ENCODE measurements at regions not wholly inside any gene's neighbourhood (a gene's known extent, or its start where the extent isn't known, plus 50 kb on each side); places are given as distances from the start of the nearest gene placed in this dataset.
A peak's percentile ranks its signal among the peaks of the same experiment; 100 is the strongest.

DNA sequence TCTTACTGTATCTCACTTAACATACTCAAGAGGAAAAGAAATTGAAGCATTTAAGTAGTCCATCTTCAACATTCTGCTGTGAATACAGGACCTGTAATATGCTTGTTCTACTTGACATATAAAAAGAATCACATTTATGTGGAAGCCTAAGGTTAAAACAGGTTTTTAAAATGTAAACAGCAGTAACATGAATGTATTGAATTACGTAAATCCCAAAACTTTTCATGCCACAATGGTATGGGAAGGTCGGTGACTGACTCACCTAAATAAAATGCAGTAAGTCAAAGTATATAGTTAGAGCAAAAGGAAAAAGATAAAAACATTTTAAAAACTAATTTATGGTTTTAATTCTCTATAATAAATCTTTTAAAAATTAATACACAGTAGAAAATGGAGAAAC, 115.7 kb upstream of the TJP1 start:
- DNase-seq = no peak
- no peak for ATAC-seq
- Mint-ChIP-seq H3K27me3 (ENCODE audit: low read depth) (peaks cover 13% of the 10 kb centered on the region), H3K9me3 (no peaks in the 10 kb centered on the region), H3K4me3 (no peak overlapping the region), H3K36me3 (ENCODE audit: insufficient read depth) (no peaks in the 10 kb centered on the region), H3K4me1 (ENCODE audit: low read depth) (no peaks in the 10 kb centered on the region)

DNA sequence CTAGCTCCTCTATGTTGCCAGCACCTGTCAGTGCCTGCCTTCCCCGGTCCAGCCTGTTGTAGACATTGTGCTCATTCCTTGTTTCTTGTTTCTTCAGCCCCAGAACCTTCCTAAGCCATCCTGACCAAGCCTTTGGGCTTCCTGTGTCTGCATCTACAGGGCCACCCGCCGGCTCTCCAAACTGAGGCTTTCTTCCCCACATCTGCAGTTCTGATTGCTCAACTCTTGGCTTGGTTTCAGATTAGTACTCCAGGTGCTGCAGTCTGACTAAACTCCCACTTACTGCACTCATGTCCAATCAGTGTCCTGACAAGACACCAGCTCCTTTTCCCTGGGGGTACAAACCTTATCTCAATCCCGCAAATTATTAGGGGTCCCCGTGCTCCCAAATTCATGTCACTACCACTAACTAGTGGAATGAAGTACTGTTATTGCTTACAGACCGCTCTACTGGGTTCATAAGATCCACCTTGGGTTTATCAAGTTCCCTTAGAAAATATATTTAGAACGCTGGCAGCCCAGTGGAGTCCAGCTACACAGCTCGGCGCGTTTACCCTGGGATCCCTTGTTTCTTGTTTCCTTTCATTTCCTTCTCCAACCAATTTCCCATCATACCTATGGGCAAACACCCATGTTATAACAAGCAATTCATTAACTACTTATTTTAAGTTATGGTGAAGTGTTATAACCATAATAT, 114.2 kb upstream of the TJP1 start:
- Mint-ChIP-seq H3K36me3 (ENCODE audit: insufficient read depth) (no peaks in the 10 kb centered on the region), H3K9me3 (no peaks in the 10 kb centered on the region), H3K4me3 (no peak overlapping the region)

DNA sequence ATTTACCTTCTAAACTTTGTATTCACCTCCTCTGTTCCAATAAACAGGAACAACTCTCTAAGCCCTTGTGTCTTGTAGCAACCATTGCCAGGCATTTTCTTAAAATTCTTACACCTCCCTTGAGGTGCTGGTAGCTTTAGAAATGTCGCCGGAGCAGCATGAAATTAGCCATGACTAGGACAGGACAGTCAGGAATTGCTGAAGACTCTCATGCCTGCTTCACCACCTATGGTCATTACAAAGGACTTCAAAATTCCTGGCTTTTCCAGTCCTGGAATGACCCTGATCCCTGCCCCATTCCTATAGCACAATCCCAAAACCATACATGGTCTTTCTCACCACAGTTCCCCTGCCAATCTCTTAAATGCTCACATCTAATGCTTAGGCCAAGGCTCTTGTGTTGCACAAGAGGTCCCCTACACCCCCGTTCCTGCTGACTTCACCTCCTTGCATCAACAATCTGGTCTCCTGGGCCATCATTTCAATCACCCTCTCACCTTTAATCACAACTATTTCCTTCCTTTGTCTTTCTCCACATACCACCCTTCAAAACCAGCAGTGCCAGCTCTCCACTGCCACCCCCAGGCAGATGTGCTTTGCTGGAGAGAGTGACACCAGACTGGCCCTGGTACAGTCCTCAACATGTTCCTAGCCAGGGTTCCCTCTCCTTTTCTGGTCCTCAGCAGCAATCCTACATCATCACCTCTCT, 113.2 kb upstream of the TJP1 start:
- Mint-ChIP-seq H3K9me3 (no peaks in the 10 kb centered on the region), H3K27me3 (ENCODE audit: low read depth) (peaks cover 14% of the 10 kb centered on the region), H3K4me3 (no peak overlapping the region), H3K4me1 (ENCODE audit: low read depth) (no peaks in the 10 kb centered on the region), H3K36me3 (ENCODE audit: insufficient read depth) (no peaks in the 10 kb centered on the region)
- no peak for DNase-seq
- no peak for ATAC-seq

More for the DNA sequence above, 114.2 kb upstream of the TJP1 start:
- ATAC-seq (no peak), DNase-seq (no peak)
- H3K4me1 Mint-ChIP-seq (ENCODE audit: low read depth) = no peaks in the 10 kb centered on the region
- peaks cover 16% of the 10 kb centered on the region for H3K27me3 Mint-ChIP-seq (ENCODE audit: low read depth)

DNA sequence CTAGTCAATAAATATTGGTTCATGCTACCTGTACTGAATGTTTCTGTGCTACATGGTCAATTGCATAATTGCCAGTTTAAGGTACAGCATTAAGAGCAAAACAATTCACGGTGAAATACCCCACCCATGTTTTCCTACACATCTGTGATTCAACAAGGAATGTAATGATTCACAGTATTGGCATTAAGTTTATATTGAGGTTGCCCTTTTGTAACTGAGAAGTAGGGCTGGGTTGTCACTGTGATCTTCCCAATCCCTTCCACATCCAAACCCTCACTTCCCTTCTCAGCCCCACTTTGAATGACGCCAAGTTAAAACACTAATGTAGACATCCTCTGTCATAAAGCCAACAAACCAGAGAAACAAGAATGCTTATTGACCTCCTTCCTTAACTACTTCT, 112.0 kb upstream of the TJP1 start:
- H3K4me3 Mint-ChIP-seq = no peak overlapping the region
- H3K9me3 Mint-ChIP-seq = no peaks in the 10 kb centered on the region
- DNase-seq (no peak), ATAC-seq (no peak)
- peaks cover 14% of the 10 kb centered on the region for H3K27me3 Mint-ChIP-seq (ENCODE audit: low read depth)
- no peaks in the 10 kb centered on the region for H3K36me3 Mint-ChIP-seq (ENCODE audit: insufficient read depth)
- H3K4me1 Mint-ChIP-seq (ENCODE audit: low read depth) = no peaks in the 10 kb centered on the region

DNA sequence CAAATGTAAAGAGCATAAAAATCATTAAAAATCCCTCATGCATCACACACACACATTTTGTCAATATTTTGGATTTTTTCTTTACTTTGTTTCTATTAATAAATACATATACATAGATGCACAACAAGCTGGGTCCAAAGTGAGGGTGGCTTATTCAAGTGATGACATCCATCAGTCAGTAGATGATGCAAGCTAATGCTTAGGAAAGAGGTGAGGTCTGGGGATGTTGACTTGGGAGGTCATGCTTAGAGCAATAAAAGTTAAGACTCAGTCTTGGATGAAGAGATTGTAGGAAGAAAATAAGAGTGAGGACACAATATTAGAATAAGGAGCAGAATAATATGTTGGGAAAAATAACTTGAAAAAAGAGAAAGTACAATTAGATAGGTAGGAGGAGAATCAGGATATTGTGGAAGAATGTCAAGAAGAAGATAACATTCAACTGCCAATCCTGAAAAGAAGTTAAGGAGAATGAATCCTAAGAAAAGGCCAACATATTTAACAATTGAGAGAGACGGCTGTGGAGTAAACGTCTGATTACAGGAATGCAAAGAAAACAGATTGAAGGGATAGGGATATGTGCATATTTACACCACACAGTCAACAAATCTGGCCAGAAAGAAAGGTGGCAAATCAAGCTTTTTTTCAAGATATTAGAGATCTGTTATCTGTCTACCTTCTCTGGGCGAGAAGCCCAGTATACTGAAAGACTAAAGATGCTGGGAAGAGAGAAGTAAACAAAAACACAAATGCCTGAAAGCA, 111.0 kb upstream of the TJP1 start:
- ATAC-seq = no peak
- Mint-ChIP-seq H3K9me3 (no peaks in the 10 kb centered on the region), H3K4me3 (no peak overlapping the region), H3K36me3 (ENCODE audit: insufficient read depth) (no peaks in the 10 kb centered on the region), H3K4me1 (ENCODE audit: low read depth) (no peaks in the 10 kb centered on the region), H3K27me3 (ENCODE audit: low read depth) (peaks cover 14% of the 10 kb centered on the region)
- DNase-seq = no peak

DNA sequence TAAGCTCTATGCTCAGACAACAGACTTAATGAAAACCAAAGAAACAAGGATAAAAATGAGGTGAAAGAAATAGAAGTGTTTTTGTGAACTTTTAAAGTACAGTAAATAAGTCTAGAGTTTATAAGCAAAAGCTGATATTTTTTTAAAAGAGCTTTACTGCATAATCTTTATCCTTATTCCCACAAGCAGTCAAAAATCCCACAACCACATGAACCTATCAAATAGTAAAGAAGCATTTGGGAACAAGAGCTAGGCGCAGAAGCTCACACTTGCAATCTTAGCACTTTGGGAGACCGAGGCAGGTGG, 103.8 kb upstream of the TJP1 start:
- H3K36me3 Mint-ChIP-seq (ENCODE audit: insufficient read depth) = no peaks in the 10 kb centered on the region
- no peak for ATAC-seq
- no peak for DNase-seq
- no peak overlapping the region for H3K4me3 Mint-ChIP-seq
- peaks cover 28% of the 10 kb centered on the region for H3K27me3 Mint-ChIP-seq (ENCODE audit: low read depth)
- no peaks in the 10 kb centered on the region for H3K9me3 Mint-ChIP-seq
- H3K4me1 Mint-ChIP-seq (ENCODE audit: low read depth) = no peaks in the 10 kb centered on the region

DNA sequence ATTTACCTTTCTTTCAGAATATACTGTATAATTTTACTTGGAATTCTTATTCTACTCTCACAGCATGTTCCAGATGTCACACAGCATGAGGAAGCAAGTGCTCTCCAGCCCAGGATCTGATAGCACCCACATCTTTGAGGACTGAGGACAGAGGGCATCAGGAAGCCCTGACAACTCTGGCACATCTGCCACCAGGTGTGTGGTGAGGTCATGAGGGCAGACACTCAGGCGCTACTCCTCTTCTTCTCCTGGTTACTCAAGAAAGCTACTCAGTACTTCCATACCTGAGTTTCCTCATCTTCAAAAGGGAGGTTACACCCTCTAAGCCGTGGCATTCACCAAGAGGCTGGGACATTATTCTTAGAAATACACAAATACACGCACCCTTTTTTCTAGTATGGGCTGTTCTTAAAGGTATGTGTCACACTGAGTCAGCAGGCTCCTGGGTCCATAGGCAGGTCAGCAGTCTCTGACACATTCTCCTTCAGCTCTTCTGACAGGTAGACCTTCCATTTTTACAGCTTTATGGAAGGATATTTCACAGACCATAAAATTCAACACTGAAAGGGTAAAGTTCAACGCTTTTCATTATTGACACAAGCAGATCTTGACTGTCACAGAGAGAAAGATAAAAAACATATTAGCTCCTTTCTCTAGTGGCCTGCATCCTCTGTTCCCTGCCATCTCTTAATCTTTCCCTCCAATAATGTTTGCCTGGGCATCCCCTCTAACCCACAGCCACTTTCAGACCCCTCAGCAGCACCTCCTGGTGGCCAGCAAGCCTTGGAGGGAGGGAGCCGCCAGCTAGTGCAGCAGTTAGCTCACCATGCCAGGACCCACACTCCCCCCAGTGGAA, 103.2 kb upstream of the TJP1 start:
- no peaks in the 10 kb centered on the region for H3K9me3 Mint-ChIP-seq
- no peaks in the 10 kb centered on the region for H3K36me3 Mint-ChIP-seq (ENCODE audit: insufficient read depth)
- peak; percentile 12 for DNase-seq
- no peaks in the 10 kb centered on the region for H3K4me1 Mint-ChIP-seq (ENCODE audit: low read depth)
- H3K4me3 Mint-ChIP-seq = no peak overlapping the region
- peak; percentile 35 to 40 for ATAC-seq
- peaks cover 30% of the 10 kb centered on the region for H3K27me3 Mint-ChIP-seq (ENCODE audit: low read depth)

DNA sequence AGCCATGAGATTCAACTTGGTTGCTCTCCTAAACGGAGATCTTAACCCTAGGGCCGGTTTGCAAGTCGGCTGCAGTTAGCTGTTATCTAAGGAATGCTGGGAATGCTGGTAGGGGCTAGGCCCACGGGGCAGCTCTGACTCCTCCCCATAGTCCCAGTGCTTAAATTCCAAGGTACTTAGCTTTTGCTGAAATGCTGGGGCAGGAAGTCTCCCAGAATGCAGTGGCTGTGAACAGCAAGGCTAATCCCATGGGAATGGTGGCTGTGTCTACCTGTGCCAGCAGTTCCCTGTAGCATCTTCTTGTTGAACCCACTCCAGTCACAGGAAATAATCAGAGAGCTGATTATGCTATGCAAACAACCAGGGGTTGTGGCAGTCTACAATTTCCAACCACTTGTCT, 102.5 kb upstream of the TJP1 start:
- no peaks in the 10 kb centered on the region for H3K4me1 Mint-ChIP-seq (ENCODE audit: low read depth)
- DNase-seq (no peak), ATAC-seq (no peak)
- no peaks in the 10 kb centered on the region for H3K9me3 Mint-ChIP-seq
- peaks cover 30% of the 10 kb centered on the region for H3K27me3 Mint-ChIP-seq (ENCODE audit: low read depth)
- H3K4me3 Mint-ChIP-seq = no peak overlapping the region
- H3K36me3 Mint-ChIP-seq (ENCODE audit: insufficient read depth) = no peaks in the 10 kb centered on the region

DNA sequence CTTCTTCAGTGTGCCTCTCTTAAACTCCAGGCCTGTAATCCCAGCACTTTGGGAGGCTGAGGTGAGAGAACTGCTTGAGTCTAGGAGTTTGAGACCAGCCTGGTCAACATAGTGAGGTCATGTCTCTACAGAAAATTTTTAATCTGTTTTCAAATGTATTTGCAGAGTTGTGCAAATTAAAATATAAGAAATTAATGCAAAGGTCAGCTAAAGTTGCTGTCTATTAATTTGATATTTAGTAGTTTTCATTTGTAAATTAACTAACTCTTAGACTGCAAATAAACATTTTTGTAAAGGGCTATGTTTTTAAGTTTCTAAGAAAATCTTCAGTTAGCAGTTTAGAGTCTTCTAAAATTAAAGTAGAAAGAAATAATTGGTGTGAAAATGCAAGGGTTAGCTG, 99.9 kb upstream of the TJP1 start:
- DNase-seq = no peak
- no peak for ATAC-seq
- H3K36me3 Mint-ChIP-seq (ENCODE audit: insufficient read depth) = no peaks in the 10 kb centered on the region
- no peaks in the 10 kb centered on the region for H3K4me1 Mint-ChIP-seq (ENCODE audit: low read depth)
- H3K4me3 Mint-ChIP-seq = no peak overlapping the region
- no peaks in the 10 kb centered on the region for H3K9me3 Mint-ChIP-seq
- peaks cover 39% of the 10 kb centered on the region for H3K27me3 Mint-ChIP-seq (ENCODE audit: low read depth)

DNA sequence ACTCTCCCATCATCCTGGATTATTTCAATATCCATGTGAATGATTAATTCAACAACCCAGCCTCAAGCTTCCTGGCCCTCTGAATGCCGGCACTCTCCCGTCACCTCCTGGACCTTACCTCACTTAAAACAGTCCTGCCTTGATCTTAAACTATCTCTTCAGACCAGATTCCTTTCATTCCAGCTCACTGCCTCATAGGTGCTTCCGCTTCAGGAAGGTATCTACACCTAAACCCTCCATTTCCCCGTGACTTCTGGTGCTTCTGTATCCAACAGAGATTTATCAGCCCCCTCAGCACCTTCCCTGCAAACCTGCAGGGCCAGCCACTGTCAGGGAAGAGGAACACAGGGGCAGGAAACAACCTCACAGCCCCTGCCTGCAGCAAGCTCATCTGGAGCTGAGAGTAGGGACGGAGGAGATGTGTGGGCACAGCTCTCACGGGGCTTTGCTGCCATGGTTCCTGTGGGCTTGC, 98.9 kb upstream of the TJP1 start:
- no peak for ATAC-seq
- Mint-ChIP-seq H3K4me1 (ENCODE audit: low read depth) (no peaks in the 10 kb centered on the region), H3K36me3 (ENCODE audit: insufficient read depth) (no peaks in the 10 kb centered on the region), H3K9me3 (no peaks in the 10 kb centered on the region), H3K4me3 (no peak overlapping the region), H3K27me3 (ENCODE audit: low read depth) (peaks cover 43% of the 10 kb centered on the region)
- no peak for DNase-seq

DNA sequence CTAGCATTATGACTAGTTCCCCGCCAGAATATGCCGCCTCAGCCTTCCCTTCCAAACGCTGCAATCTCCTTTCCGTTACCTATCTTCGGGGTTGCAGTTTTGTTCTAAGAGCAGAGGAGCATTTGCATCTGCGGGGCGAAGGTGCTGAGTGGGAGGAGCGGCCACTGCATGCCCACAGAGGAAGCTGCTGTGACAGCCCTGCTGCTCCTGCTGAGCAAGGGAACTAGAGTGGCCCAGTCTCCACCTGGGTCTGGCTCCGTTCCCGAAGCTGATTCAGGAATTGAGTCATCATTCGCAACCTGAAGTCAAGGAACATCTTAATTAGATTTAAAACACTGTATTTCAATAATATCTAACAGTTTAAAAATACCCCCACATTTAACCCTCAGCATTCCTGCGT, 98.2 kb upstream of the TJP1 start:
- no peaks in the 10 kb centered on the region for H3K9me3 Mint-ChIP-seq
- ATAC-seq = no peak
- no peak overlapping the region for H3K4me3 Mint-ChIP-seq
- no peak for DNase-seq
- H3K27me3 Mint-ChIP-seq (ENCODE audit: low read depth) = peaks cover 36% of the 10 kb centered on the region
- no peaks in the 10 kb centered on the region for H3K4me1 Mint-ChIP-seq (ENCODE audit: low read depth)
- H3K36me3 Mint-ChIP-seq (ENCODE audit: insufficient read depth) = no peaks in the 10 kb centered on the region

DNA sequence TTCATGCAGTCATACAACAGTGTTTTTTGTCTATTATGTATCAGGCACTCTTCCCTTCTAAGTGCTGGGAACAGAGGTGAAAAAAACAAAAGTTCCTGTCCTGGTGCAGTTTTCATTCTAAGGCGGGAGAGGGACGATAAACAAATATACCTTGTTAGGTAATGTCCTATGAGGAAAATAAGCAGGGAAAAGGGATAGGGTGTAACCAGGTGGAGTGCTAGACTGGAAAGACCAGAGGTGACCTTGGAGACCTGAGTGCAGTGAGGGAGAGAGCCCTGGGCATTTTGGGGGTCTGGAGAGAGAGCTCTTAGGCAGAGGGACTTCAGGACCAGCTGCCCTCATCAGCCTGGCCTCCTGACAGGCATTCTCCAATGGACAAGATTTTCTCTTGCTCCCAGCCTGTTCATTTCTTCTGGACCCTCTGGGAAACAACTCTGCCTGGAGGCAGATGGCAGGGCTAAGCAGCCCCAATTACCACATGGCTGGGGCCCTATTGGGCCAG, 97.2 kb upstream of the TJP1 start:
- DNase-seq (no peak), ATAC-seq (no peak)
- Mint-ChIP-seq H3K36me3 (ENCODE audit: insufficient read depth) (no peaks in the 10 kb centered on the region), H3K9me3 (no peaks in the 10 kb centered on the region), H3K27me3 (ENCODE audit: low read depth) (peaks cover 33% of the 10 kb centered on the region), H3K4me1 (ENCODE audit: low read depth) (no peaks in the 10 kb centered on the region), H3K4me3 (no peak overlapping the region)

DNA sequence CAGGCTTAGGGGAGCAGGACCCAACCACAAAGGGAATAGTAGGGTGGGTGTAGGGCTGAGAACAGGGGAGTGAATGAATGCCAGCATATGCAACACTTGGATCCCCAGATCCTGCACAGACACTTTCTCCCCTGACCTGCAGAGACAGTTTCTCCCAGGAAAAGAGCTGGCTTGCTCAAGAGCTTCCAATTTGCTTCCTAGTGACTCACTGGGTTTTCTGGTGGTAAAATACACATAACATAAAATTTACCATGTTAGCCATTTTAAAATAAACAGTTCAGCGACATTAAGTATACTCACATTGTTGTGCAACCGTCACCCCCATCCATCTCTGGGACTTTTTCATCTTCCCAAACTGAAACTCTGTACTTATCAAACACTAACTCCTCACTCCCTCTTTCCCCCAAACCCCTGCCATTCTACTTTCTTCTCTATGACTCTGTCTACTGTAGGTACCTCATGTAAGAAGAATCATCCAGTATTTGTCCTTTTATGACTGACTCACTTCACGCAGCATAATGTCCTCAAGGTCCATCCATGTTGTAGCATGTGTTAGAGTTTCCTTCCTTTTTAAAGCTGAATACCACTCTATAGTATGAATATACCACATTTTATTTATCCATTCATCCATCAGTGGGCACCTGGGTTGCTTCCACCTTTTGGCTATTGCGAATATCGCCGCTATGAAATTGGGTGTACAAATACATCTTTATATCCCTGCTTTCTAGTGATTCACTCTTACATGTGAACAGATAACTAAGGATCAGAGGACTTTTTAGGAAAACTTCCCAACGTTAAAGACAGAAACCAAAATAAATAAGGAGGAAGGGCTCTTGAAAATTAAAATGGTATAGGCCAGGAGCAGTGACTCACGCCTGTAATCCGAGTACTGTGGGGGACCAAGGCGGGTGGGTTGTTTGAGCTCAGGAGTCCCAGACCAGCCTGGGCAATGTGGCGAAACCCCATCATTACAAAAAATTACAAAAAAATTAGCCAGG, 95.6 kb upstream of the TJP1 start:
- no peaks in the 10 kb centered on the region for H3K9me3 Mint-ChIP-seq
- peaks cover 29% of the 10 kb centered on the region for H3K27me3 Mint-ChIP-seq (ENCODE audit: low read depth)
- DNase-seq (no peak), ATAC-seq (no peak)
- H3K4me3 Mint-ChIP-seq = no peak overlapping the region
- H3K4me1 Mint-ChIP-seq (ENCODE audit: low read depth) = no peaks in the 10 kb centered on the region
- H3K36me3 Mint-ChIP-seq (ENCODE audit: insufficient read depth) = no peaks in the 10 kb centered on the region

Measured in activated T-cell treated with anti-CD3 and anti-CD28 coated beads, Interleukin-2, amount 50 U/mL, for 4 hours (primary cell).